GM21367 (cell line): ENCODE measurements at regions not wholly inside any gene's neighbourhood (a gene's known extent, or its start where the extent isn't known, plus 50 kb on each side); places are given as distances from the start of the nearest gene placed in this dataset.
"Not testable (repeated sequence)": the region's sequence is repeated elsewhere in the genome, so short reads cannot be mapped to it uniquely, and the experiment has no call there.

Experiments used
- ATAC-seq: cut with Tn5 transposase; IDR thresholded peaks from one replicate; pipeline ENCODE4 v1.9.1; 2021; ENCODE audit not compliant: unreplicated experiment

- no peak for ATAC-seq
Measured at GRCh38 chr13:46498650-46499049, 54.3 kb upstream of the LRCH1 start.

GRCh38 chr13:46496086-46496485 lies 56.9 kb upstream of the LRCH1 start:
- ATAC-seq = no peak

DNA sequence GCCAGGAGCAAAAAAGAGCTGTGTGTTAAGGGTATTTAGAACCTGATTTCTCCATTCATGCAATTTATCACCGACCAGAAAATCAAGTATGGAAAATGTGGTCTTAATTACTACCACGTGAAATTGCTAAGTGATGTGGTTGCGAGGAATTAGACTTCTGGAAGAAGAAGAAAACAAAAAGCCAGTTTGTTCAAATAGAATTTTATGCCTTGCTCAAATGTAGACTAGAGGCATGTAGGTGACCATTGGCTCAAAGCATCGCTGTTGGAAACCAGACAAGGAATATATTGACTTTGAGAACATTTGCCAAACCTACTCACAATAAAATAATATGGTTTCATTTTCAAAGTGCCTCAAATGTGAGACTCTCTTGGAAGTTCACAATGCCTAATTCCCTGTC lies 57.3 kb upstream of the LRCH1 start:
- no peak for ATAC-seq

DNA sequence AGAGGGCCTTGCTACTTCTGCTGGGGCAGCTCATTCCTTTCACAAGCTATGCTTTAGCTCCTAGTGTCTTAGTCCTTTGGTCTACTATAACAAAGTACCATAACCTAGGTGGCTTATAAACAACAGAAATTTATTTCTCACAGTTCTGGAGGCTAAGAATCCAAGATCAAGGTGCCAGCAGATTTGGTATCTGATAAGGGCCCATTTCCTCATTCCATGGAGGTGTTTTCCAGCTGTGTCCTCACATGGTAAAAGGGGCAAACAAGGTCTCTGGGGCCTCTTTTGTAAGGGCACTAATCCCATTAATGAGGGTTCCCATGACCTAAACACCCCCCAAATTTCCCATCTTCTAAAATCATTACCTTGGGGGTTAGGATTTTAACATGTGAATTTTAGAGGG lies 57.9 kb upstream of the LRCH1 start:
- ATAC-seq = no peak

DNA sequence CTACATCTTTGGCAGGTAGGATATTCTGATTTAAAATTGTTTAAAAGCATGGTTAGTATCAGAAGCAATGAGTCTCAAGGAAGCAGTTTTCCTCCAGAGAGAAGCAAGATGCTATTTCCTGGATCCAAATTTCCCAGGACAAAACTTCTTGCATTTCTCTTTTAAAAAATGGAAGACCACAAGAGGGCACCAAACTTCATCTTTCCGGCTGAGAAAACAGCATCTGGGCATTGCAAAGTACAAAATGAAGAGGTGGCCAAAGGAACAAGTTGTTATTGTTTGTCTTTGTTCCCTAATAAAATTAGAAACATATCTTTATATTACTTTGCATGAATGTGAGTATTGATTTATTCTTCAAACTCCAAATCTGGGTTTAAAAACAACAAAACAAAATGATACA lies 60.0 kb upstream of the LRCH1 start:
- no peak for ATAC-seq

GRCh38 chr13:46491641-46492040 lies 61.3 kb upstream of the LRCH1 start:
- ATAC-seq = no peak

- not testable (repeated sequence) for ATAC-seq
Measured at GRCh38 chr13:46490713-46491112, 62.3 kb upstream of the LRCH1 start.

DNA sequence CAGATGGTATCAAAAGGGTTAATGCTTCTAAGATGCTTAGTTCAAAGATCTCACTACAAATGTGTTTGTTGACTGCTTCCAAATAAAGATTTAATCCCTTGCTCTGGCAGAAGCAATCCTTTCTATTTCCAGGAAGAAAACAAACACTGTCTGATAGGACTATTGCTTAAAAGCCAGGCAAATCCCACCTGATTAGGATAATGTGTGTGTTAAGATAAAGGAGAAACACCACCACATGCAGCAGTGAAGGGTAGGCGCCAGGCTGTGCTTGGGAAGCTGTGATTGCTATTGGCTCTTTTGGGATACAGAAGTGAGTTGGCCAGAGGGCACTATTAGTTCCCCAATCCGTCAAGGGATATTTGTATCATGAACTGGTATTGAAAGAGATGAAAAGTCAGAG lies 62.8 kb upstream of the LRCH1 start:
- ATAC-seq = no peak

GRCh38 chr13:46489586-46490023 lies 63.4 kb upstream of the LRCH1 start:
- no peak for ATAC-seq

- no peak for ATAC-seq
Measured at GRCh38 chr13:46487748-46488147, 65.2 kb upstream of the LRCH1 start.

- no peak for ATAC-seq
Measured at GRCh38 chr13:46486270-46486669, 66.7 kb upstream of the LRCH1 start.

GRCh38 chr13:46484561-46484960 lies 68.4 kb upstream of the LRCH1 start:
- no peak for ATAC-seq

GRCh38 chr13:46481166-46481565 lies 71.8 kb upstream of the LRCH1 start:
- ATAC-seq = no peak

GRCh38 chr13:46480131-46480530 lies 72.8 kb upstream of the LRCH1 start:
- ATAC-seq = no peak

DNA sequence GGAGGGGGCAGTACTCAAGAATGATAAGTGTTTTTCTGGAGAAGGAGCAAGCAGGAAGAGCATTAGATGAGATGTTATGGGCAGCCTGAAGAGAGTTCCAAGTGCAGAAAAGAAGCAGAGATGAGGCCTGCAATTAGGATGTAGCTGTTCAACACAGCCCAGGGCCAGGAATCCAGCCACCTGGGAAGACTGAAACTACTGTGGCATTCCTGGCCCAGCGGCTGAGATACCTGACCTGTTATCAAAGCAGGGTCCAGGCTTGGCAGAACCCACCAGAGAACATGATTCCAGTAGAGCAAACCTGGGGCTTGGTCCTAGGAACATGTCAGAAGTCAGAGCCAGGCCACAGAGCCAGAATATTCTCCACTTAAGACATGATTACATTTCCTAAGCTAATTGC lies 73.3 kb upstream of the LRCH1 start:
- no peak for ATAC-seq

DNA sequence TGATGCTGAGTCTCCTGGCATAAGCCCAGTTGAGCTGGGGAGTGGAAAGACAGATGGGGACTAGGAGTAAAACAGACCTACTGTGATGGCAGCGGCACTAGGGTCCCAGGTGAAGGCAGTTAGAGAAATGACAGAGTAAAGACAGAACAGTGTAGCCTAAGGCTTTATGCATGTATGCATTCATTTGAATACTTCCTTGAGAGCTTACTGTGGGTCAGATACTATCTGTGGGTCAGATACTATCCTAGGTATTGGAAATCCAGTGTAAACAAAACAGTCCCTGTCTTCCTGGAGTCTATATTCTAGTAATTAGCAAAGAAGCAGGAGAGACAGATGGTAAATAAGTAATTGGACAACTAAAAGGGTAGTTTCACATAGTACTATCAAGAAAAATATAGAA lies 73.7 kb upstream of the LRCH1 start:
- no peak for ATAC-seq

DNA sequence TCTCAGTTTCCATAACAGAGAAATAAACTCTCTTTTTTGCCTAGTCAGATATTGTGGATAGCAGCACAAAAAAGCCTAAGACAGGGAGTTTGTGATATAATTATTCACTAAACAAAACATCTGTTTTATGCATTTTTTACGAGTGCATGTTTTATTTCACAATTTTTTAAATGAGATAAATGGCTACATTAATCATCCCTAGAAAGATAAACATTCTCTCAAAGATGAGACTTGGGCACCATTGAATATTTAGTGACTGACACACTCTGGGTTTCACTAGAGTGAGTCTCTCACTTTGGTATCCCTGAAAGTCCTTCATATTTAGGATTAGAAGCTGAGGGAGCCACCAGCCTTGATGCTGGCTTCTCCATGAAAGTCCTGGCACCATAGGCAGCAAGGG lies 74.3 kb upstream of the LRCH1 start:
- ATAC-seq = no peak

GRCh38 chr13:46476174-46476573 lies 76.8 kb upstream of the LRCH1 start:
- ATAC-seq = no peak

DNA sequence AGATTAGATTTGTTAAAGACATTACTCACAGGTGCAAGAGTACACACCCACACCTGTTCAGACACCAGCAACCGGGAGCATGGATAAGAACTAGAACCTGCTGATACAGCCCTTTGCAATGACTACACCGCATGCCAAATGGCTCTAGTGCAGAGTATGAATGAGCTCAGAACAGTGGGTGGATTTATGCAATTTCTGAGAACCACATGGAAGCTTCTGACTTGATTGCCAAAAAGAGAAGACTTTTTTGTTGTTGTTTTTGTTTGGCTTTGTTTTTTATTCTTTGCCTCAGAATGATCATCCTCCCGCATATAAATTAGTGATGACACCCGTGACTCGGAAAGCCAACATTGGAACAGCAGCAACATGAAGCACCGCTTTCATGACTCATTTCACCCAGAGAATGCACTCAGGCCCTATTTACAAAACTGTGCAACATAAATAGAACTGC lies 77.4 kb upstream of the LRCH1 start:
- ATAC-seq = no peak

- ATAC-seq = no peak
Measured at GRCh38 chr13:46473806-46474205, 79.2 kb upstream of the LRCH1 start.

DNA sequence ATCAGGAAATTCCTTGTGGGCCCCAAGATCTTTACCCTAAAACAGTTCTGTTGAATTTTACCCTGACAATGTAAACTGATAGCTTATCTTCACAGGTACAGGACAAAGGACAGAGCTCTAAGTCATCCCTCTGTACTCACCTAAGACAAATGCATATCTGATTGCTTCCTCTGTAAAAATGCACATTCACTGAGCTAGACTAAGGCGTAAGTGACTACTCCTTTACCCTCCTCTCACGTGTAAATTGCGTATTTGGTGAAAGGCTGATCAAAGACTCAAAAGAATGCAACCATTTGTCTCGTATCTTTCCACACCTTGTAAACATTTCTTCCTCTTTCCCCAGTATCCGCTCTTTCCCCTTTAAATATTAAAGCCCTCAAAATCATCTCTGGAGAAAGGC lies 80.6 kb upstream of the LRCH1 start:
- ATAC-seq = no peak

- not testable (repeated sequence) for ATAC-seq
Measured at GRCh38 chr13:46469699-46470098, 82.6 kb upstream of the RUBCNL start.

- ATAC-seq = no peak
Measured at GRCh38 chr13:46468570-46469463, 81.8 kb upstream of the RUBCNL start.
